PFSK-1 (cell line): ENCODE measurements at regions not wholly inside any gene's neighbourhood (a gene's known extent, or its start where the extent isn't known, plus 50 kb on each side); places are given as distances from the start of the nearest gene placed in this dataset.

ENCODE experiments used
- FOXP2 ChIP-seq: optimal IDR thresholded peaks from 2 replicates; pipeline ENCODE3; 2011; ENCODE audit warnings: borderline replicate concordance, control low read depth, inconsistent platforms; ENCODE audit not compliant: insufficient read depth; ENCODE audit errors: extremely low read length, extremely low read depth
- POLR2AphosphoS5 ChIP-seq: IDR thresholded peaks from 2 replicates; pipeline ENCODE4 v1.6.1; 2012; ENCODE audit warnings: low read depth, mild to moderate bottlenecking, control low read depth, low read length, moderate library complexity
- REST ChIP-seq, 2 experiments: IDR thresholded peaks; 2 replicates each; pipeline versions ENCODE4 v1.6.1 to v1.8.0; 2011 to 2012; ENCODE audit warnings: low read depth in 2 of 2, low read length in 2 of 2, control low read depth in 1 of 2, inconsistent platforms in 1 of 2, mild to moderate bottlenecking in 1 of 2, moderate library complexity in 1 of 2; ENCODE audit not compliant: insufficient read depth in 1 of 2
- SIN3A ChIP-seq: IDR thresholded peaks from 2 replicates; pipeline ENCODE4 v1.6.1; 2012; ENCODE audit warnings: mild to moderate bottlenecking, low read length, moderate library complexity, borderline replicate concordance; ENCODE audit not compliant: insufficient read depth
- TAF1 ChIP-seq: IDR thresholded peaks from 2 replicates; pipeline ENCODE4 v1.6.1; 2012; ENCODE audit warnings: low read length, control low read depth, borderline replicate concordance; ENCODE audit not compliant: insufficient read depth

GRCh38 chr5:32504329-32504988, 59.9 kb upstream of the ZFR start:
- TF ChIP-seq REST (IDR thresholded peaks at IDR 0.05; ENCODE audit: insufficient read depth in 1 of 2, low read depth in 2 of 2, low read length in 2 of 2) (no peak), TAF1 (no peak), SIN3A (no peak), POLR2AphosphoS5 (no peak), FOXP2 (no peak)

GRCh38 chr5:32503261-32503660, 58.7 kb upstream of the ZFR start:
- TF ChIP-seq POLR2AphosphoS5 (no peak), FOXP2 (no peak), REST (IDR thresholded peaks at IDR 0.05; ENCODE audit: insufficient read depth in 1 of 2, low read depth in 2 of 2, low read length in 2 of 2) (no peak), SIN3A (no peak), TAF1 (no peak)

DNA sequence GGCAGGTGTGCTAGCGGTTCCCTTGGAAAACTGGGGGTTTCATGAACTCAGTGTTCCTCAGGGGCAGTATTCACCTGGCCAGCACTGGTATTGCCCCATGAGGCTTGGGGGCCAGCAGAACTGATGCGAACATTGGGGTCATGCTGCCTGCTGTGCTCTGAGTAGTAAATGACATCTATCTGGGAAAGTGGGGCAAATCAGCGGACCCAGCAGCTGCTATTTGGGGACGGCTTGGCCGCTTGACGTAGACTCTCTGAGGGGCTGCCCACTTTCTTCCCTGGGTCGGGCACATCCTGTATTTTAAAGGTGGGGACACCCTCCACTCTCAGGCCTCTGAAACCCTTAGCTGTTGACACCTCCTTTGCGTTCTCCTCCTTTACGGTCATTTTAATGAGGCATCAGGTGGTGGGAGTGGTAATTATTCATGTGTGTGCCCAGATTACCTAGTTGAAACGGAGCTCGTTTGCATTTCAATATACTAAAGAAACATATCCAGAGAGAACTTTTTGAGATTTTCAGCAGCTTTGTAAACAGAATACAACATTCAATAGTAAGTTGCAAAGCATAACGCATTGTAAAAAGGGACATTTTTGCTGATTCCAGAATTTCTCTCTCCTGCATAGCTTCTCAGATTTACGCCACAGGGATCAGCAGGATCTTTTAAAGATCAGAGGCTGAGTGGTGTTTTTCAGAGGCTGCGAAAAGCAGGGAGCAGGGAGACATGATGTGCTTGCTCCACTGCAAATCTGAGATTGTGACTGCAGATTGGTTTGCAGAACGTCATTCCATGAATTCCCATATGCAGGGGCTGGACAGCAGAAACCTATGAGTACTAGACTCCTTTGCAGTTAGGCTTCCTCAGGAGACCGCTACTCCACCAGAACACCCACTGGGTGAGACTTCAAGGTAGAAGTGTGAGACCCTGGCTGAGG, 56.8 kb upstream of the ZFR start:
- no peak for TF ChIP-seq FOXP2
- no peak for TF ChIP-seq POLR2AphosphoS5
- no peak for TF ChIP-seq REST (IDR thresholded peaks at IDR 0.05; ENCODE audit: insufficient read depth in 1 of 2, low read depth in 2 of 2, low read length in 2 of 2)
- TF ChIP-seq TAF1 = no peak

GRCh38 chr5:32500181-32500580, 55.6 kb upstream of the ZFR start:
- TF ChIP-seq TAF1 = no peak
- no peak for TF ChIP-seq FOXP2
- no peak for TF ChIP-seq REST (IDR thresholded peaks at IDR 0.05; ENCODE audit: insufficient read depth in 1 of 2, low read depth in 2 of 2, low read length in 2 of 2)
- no peak for TF ChIP-seq SIN3A
